Thoracic aorta (tissue), 2 donors: ENCODE measurements at regions not wholly inside any gene's neighbourhood (a gene's known extent, or its start where the extent isn't known, plus 50 kb on each side); places are given as distances from the start of the nearest gene placed in this dataset.

ENCODE experiments used
- ATAC-seq: fragments of 150-250 bp; one replicate; pipeline ENCODE4 v1.8.0; 2017; ENCODE audit warnings: low read depth; ENCODE audit not compliant: insufficient number of reproducible peaks, low FRiP score
- DNase-seq: peaks from one replicate; pipeline ENCODE4 v3.0.0-alpha.2; 2020; ENCODE audit warnings: low spot score
- H3K27ac ChIP-seq, 2 donors: fragments of 200-600 bp; sonication (generic); 1 replicate in 1 of 2; 2 replicates in 1 of 2; pipeline ENCODE4 v1.5.1; 2016; ENCODE audit warnings: mild to moderate bottlenecking in 2 of 2, moderate library complexity in 2 of 2
- H3K27me3 ChIP-seq: fragments of 200-600 bp; sonication (generic); replicated peaks from 2 replicates; pipeline ENCODE4 v1.6.0; 2016; ENCODE audit warnings: mild to moderate bottlenecking; ENCODE audit not compliant: insufficient read depth
- H3K36me3 ChIP-seq: fragments of 200-600 bp; sonication (generic); one replicate; pipeline ENCODE4 v1.5.1; 2016
- H3K4me1 ChIP-seq, 2 donors: fragments of 200-600 bp; sonication (generic); 1 replicate in 1 of 2; 2 replicates in 1 of 2; pipeline versions ENCODE4 v1.5.1 to v1.6.0; 2016; ENCODE audit warnings: low read depth in 2 of 2, mild to moderate bottlenecking in 1 of 2; ENCODE audit not compliant: control insufficient read depth in 1 of 2
- H3K4me3 ChIP-seq: fragments of 200-600 bp; sonication (generic); 2 replicates; pipeline ENCODE4 v1.5.1; 2016; ENCODE audit warnings: mild to moderate bottlenecking
- H3K9me3 ChIP-seq: fragments of 200-600 bp; sonication (generic); 2 replicates; pipeline ENCODE4 v1.5.1; 2016
- TF ChIP-seq, protein P1 (sequence below): fragments of 200-600 bp; sonication (generic); IDR thresholded peaks from one replicate; pipeline ENCODE4 v1.5.1; 2019; ENCODE audit warnings: antibody characterized with exemption

GRCh38 chr10:21057436-21057835 is 160.3 kb upstream of the NEBL start:
- no peak for DNase-seq
- Histone ChIP-seq H3K9me3 (peaks cover 3% of the 10 kb centered on the region), H3K27me3 (no peaks in the 10 kb centered on the region), H3K36me3 (no peaks in the 10 kb centered on the region), H3K27ac (no peak overlapping the region), H3K4me1 (no peaks in the 10 kb centered on the region), H3K4me3 (no peak overlapping the region)
- no peak for ATAC-seq
- TF ChIP-seq, protein P1, sequence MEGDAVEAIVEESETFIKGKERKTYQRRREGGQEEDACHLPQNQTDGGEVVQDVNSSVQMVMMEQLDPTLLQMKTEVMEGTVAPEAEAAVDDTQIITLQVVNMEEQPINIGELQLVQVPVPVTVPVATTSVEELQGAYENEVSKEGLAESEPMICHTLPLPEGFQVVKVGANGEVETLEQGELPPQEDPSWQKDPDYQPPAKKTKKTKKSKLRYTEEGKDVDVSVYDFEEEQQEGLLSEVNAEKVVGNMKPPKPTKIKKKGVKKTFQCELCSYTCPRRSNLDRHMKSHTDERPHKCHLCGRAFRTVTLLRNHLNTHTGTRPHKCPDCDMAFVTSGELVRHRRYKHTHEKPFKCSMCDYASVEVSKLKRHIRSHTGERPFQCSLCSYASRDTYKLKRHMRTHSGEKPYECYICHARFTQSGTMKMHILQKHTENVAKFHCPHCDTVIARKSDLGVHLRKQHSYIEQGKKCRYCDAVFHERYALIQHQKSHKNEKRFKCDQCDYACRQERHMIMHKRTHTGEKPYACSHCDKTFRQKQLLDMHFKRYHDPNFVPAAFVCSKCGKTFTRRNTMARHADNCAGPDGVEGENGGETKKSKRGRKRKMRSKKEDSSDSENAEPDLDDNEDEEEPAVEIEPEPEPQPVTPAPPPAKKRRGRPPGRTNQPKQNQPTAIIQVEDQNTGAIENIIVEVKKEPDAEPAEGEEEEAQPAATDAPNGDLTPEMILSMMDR: no peak

GRCh38 chr10:21056461-21056860 is 159.3 kb upstream of the NEBL start:
- Histone ChIP-seq H3K9me3 (peaks cover 3% of the 10 kb centered on the region), H3K4me1 (no peaks in the 10 kb centered on the region), H3K4me3 (no peak overlapping the region), H3K27me3 (no peaks in the 10 kb centered on the region), H3K36me3 (no peaks in the 10 kb centered on the region), H3K27ac (no peak overlapping the region)
- no peak for ATAC-seq
- TF ChIP-seq, protein P1: no peak
- no peak for DNase-seq

DNA sequence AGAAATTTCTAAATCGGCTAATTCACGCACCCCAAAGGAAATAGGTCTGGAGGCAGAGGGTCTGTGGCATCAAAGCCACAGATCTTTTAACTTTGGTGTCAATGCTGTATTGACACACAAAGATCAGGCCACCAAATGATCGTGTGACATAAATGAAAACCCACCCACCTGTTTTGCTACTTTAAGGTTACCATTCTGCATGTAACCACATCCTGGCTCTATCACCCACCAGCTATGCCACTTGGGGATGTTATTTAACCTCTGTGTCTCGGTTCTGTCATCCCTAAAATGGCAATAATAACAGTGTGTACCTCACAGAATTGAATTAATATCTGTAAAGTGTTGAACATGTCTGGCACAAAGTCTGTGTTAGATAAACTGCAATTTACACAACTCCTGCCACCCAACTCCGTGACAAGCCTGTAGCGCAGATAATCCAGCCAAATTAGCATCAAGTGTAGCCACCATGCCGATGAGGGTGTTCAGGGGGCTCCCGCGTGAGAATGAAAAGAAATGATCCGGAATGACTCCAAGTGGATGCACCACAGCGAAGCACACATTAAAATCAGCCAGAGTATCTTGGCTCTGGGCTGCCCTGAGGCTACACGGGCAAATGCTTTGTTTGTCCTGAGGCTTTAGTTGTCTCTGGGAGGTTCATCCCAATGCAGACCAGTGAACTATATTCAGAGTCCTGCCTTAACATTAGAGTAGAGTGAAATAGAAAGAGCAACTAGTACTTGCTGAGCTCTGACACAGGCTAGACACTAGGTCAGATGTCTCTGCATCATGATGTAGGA is 158.4 kb upstream of the NEBL start:
- ATAC-seq: no peak
- Histone ChIP-seq H3K27me3 (no peaks in the 10 kb centered on the region), H3K4me1 (no peaks in the 10 kb centered on the region), H3K27ac (no peak overlapping the region), H3K36me3 (no peaks in the 10 kb centered on the region), H3K9me3 (peaks cover 3% of the 10 kb centered on the region), H3K4me3 (no peak overlapping the region)
- no peak for DNase-seq
- TF ChIP-seq, protein P1: no peak

DNA sequence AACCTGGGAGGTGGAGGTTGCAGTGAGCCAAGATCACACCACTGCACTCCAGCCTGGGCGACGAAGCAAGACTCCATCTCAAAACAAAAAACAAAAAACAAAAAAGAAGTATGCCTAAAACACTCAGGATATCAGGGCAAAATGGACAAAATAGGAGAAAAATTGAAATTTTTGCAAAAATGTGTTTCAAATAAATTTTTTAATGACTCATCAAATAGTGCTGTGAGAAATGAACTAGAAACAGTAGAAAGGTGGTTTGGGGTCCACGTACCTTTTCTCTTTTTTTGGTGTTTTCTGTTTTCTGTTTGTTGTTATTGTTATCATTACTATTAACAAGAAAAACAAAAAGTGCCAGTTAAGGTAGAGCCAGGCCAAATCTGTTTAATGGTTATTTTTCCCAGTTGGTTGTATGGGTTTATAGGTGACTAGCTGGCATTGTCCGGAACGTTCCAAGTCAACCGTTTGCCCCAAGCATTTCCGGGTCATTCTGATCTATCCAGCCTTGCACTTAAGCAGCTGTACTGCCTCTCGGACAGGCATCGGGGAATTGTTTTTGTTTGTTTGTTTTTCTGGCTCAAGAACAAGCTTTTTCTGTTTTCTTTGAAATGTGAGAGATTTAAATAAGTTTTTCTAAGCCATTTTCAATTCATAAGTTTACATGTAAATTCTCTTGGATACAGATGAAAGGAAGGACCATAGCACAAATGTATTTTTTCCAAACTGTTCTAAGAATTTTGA is 157.0 kb upstream of the NEBL start:
- Histone ChIP-seq H3K4me1 (no peaks in the 10 kb centered on the region), H3K27me3 (no peaks in the 10 kb centered on the region), H3K36me3 (no peaks in the 10 kb centered on the region), H3K27ac (no peak overlapping the region), H3K9me3 (peaks cover 2% of the 10 kb centered on the region), H3K4me3 (no peak overlapping the region)
- TF ChIP-seq, protein P1: no peak
- ATAC-seq (no peak), DNase-seq (no peak)

GRCh38 chr10:21052709-21053104 is 155.6 kb upstream of the NEBL start:
- no peak overlapping the region for H3K4me3 ChIP-seq
- H3K27ac ChIP-seq: no peak overlapping the region
- H3K27me3 ChIP-seq: no peaks in the 10 kb centered on the region
- no peaks in the 10 kb centered on the region for H3K36me3 ChIP-seq
- H3K9me3 ChIP-seq: no peaks in the 10 kb centered on the region
- no peak for DNase-seq
- H3K4me1 ChIP-seq: no peaks in the 10 kb centered on the region
- TF ChIP-seq, protein P1: no peak
- no peak for ATAC-seq
